CD1c-positive myeloid dendritic cell (primary cell): ENCODE measurements at regions not wholly inside any gene's neighbourhood (a gene's known extent, or its start where the extent isn't known, plus 50 kb on each side); places are given as distances from the start of the nearest gene placed in this dataset.

Experiments used
- DNase-seq: peaks from one replicate; pipeline ENCODE4 v3.0.0-alpha.2; 2016; ENCODE audit errors: extremely low spot score

- no peak for DNase-seq
Measured at GRCh38 chr4:71156616-71157015, 163.2 kb downstream of the DCK start.

DNA sequence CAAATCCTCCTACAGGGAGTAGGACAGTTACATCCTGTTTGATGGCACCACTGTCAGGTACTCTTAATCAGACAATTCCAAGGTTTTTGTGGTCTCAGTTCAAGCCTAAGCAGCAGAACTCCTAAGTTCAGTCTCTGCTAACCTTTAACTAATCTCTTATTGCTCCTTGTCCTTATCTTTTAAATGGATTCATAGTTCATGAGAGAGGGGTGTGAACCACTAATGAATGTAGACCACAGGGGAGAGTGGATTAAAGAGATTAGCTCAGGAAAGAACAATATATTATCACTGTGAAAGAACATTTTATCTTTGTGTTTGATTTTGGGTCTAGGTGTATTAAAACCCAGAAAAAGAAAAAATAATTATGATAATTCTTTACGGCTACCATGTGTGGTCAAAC, 168.9 kb downstream of the DCK start:
- DNase-seq, result no peak

DNA sequence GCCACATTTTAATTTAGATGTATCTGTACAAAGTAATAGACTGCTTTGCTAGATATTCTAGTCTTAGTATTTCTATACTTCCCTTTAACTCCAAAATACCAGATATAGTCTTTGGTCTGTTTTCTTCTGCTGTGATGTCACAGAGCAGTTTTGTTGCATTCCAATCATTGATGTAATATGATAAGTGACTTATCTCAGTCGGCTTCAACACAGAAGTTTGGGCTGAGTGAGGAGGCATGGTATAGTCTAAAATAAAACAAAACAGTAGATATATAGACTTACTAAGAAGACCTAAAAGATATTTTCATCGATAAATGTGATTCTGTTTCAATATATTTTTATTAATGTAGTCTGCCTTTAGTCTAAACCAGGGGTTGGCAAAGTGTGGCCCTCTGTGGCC, 169.9 kb downstream of the DCK start:
- DNase-seq, result no peak

- DNase-seq, result no peak
Measured at GRCh38 chr4:71167083-71167482, 171.7 kb upstream of the SLC4A4 start.

DNA sequence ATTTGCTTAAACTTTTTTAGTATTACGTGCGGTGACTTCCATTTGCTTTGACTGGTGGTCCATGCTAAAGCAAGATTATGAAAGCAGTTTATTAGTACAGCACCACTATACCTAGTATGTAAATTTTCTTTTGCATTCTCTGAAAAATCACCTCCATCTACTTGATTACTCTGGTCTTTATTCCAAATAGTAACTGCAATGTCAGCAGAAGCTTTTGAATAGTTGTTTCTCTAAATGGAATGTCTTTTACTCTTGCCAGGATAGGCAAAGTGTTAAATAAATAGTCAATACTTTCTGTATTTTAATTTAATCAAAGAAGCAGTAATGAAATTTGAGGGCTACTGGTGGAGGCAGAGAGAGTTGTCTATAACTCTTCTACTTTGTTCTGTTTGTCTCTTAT, 167.2 kb upstream of the SLC4A4 start:
- DNase-seq, result no peak

GRCh38 chr4:71181332-71181731, 157.5 kb upstream of the SLC4A4 start:
- no peak for DNase-seq

GRCh38 chr4:71184195-71184781, 154.5 kb upstream of the SLC4A4 start:
- peak; percentile 60 for DNase-seq

- no peak for DNase-seq
Measured at GRCh38 chr4:71185037-71185436, 153.8 kb upstream of the SLC4A4 start.

DNA sequence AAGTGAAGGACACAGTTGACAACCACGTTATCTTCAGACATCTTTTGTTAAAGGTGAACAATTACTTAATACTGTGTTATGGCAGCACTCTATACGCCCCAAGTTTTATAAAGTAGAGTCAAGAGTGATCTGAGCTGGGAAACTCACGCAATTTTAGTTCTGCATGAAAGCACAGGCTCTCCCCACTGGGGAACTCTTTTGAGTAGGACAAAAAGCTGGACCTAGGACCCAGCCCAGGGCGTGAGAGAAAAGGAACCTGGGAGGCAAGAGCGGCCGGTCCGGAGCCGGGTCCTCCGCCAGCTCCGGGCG, 152.6 kb upstream of the SLC4A4 start:
- DNase-seq, result no peak

DNA sequence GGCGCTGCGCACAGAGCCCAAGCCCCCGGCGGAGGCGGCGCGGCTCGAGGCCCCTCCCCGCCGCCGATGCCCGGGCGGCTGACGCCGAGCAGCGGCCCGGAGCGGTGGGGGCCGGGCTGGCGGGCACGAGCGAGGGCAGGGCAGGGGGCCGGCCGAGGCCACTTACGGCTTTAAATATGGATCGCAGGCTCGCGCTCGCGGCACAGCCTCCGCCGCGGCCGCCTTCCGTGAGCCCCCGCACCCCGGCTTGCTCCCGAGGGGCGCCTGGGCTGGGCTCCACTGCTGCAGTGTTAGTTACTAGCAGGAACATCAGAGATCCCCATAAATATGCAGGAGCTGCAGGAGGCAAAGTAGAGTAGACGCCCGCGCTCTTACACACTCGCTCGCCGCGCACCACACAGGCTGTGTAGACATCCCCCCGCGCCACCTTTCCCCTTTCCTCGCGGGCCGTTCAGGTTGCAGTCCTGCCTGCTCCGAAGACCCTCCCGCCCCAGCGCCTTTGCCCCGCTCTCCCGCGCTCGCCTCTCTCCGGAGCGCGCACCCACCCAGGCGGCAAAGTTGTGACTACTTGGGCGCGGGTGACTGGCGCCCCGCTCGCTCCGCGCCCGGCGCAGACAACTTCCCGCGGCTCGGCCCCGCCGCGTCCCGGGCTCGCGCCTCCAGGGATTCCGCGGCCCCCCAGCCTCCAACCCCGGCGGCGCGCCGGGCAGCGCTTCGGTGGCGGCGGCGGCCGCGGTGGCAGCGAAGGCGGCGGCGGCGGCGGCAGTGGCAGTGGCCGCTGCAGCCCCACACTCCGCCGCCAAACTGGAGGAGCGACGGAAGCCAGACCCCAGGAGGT, 152.0 kb upstream of the SLC4A4 start:
- DNase-seq, result peak; percentile 9

DNA sequence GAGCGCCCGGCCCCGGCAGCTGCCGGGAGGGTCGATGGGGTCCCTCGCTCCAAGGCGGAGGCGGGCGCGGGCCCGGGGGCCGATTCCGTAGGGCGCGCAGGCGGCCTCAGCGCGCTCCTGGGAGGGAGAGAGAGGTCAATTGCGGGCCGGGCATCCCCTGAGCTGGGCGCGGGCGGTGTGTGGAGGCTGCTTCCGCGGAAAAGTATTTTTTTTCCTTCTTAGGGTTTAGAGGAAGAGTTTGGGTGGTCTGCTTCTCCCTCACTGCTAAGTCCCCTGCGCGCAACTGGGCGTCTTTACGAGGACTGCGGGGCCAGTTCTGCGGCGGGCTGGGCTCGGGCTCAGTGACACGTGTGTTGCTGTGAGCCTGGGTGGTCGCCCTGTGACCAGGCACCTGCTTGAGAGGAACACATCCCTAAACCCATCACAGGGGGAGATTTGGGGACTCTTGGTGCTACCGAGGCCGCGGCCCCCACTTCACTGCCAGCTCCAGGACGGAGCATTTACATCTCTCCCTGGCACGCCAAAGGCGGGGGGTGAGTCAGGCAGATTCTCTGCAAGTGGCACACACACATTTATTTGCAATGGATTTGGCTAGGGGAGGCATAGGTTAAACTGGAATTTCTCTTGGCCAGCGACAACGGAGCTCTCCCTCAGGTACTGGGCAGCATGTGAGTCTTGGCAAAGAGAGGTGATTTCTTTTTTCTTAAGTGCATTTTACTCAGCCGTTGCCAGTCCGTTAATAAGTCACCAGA, 151.2 kb upstream of the SLC4A4 start:
- DNase-seq, result no peak

DNA sequence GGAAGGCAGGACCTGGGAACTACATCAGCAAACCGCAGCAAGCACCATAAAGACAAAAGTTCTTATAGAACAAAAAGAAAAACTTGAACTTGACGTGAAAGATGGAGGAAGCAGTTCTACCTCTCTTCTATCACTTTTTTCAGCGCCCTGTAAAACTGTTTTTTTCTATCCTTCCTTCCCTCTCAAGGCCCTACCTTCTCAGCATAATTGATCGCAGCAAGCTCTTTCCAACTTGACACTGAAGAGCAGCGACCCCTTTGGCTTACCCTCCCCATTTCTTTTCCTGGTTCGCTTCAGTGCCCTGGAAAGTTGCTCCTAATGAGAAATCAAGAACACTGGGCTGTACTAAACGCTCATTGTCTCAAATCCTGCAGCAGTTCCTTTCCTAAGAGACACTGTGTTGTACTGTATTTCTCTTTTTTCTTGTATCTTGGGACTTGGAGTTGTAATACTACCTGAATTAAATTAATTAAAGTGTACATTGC, 150.6 kb upstream of the SLC4A4 start:
- no peak for DNase-seq

DNA sequence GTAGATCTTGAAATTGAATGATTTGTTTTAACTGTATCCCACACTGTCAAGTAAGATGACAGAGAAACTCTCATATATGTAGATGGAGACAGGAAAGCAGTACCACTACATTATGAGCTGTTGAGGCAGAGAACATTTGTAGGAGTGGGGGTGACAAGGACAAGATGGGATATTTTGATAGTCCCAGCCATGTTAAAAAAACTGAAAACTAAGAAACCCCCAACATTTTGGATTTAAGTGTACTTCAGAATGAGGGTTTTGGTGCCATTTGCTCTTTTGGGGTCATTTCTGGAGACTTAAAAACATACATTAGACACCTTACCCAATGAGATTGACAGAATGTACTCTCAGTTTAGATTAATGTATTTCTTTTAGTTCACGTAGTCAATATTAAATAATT, 149.9 kb upstream of the SLC4A4 start:
- DNase-seq, result no peak

- DNase-seq, result no peak
Measured at GRCh38 chr4:71189471-71189870, 149.3 kb upstream of the SLC4A4 start.

DNA sequence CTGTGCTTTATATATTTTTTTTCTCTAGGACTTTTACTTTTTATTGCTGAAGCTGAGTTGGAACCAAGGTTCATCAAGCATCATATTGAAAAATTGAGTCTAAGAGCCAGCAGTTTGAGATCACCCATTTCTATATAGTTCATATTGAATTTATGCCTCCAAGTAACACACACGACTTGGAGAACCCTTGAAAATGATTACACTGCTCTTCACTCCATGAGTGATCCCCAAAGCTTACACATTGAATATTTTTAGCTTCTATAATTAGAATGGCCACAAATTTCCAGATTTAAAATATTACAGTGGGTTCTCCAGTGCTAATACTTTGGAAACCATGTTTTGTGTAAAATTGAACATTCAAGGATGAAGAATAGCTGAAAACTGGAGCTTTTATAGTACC, 144.4 kb upstream of the SLC4A4 start:
- DNase-seq, result no peak

DNA sequence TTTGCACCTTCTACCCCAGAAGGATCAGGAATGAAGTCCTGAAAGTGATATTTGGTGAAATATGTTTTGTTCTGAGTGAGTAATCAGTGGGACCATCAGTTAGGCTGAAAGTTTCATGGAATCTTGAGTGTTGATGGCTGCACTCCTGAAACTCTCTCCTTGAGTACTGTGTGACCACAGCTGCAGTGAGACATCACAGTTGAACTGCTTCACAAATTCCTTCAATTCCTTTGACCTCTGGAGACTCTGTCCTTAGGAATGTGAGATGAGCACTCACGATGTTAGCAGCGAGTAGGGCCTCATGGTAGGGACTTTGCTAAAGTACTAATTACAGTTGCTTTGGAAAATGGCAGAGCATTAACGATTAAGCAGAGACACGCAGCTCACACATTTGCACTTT, 142.9 kb upstream of the SLC4A4 start:
- DNase-seq, result no peak

DNA sequence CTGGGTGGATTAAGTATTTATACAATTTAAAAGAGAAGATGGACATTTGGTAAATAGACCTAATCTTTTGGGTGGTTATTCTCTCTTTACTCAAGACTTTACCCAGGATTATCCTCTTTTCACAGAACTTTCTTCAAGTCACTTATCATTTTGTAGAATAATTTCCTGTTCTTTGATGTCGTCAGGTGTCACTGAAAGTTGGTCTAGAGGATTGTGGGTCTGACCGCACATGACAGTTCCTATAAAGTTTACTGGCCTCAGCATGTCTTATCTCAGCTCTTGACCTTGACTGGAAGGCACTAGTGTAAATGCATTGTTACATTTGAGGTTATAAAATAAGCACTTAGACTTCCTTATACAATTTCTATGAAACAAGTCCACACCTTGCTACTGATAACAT, 139.9 kb upstream of the SLC4A4 start:
- no peak for DNase-seq

DNA sequence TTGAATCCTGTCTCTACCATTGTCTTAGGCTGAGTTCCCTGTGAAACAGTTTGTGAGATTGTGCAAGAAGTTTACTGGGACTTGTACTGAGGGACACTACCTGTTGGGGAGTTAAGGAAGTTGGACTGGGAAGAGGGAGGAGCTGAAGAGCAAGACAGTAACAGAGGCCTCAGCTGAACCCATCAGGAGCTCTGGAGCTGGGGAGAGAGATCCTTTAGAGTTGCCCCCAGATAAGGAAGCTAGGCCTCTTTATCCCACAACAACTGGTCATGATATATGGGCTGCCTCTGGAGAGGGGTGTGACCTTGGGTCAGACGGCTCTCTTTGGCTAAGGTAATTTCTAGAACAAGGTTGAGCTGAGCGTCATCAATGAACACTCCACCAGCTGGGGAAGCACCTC, 137.8 kb upstream of the SLC4A4 start:
- DNase-seq, result no peak

DNA sequence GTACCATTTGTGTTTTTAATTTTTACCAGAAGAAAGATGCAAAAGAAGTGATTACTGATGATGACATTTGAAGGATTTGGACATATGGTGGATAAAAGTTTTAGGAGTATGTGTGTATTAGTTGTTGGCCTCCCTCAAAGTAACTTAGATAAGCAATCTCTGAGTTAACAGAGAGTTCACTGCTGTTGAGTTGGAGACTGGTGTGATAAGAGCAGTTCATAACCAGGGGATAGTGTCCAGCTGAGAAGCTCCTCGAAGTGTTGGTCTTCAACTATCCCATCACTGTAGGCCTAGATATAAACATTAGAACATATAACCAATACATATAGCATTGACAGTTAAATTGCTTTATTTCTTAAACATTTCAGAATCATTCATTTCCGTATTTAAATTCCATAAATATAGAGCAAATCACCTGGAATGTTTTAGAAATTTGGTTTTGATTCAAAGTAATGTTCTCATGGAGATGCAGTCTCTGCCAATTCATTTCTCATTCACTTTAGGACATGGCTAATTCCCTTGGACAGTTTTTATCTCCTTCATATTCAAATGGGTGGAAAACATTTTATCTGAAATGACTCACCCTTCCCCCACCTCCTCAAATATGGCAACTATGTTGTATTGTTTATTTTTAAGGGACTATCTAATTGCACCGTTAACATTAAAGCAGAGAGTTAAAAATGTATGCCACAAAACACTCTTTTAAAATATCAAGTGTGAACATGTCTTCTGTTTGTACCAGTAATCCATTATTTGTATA, 136.8 kb upstream of the SLC4A4 start:
- DNase-seq, result no peak

DNA sequence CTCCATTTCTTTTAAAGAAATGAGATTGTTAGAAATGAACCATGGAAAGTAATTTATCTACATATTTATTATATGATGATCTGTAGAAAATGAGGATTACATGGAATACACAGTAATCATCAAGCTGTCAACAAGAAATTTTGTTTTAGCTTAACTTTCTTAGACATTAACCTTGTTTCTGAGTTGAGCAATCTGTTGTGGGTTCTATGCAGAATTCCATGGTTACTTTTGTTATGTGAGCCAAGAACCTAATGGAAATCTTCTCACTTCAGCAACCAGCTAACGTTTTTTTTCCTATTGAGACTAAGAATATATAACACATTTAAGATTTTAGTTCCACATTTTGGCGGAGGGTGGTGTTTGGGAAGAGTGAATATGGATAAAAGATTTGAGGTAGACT, 136.1 kb upstream of the SLC4A4 start:
- DNase-seq, result no peak

DNA sequence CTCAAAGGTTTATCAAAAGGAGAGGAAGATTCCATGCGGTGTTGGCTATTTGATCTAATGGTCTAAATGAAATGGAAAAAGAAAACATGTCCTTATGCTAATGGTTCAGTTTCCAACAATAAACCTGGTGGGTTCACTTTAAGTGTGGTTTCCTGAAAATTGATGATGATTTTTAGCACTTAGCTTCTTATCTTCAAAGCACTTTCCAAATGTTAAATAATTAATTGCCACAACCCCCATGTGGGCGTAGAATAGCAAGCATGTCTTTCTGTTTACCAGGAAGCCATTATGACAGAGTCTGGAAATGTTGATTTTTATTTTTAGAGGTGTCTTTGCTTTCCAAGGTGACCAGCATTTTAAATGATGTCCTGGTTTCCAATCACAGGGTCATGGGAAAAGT, 134.8 kb upstream of the SLC4A4 start:
- DNase-seq, result no peak

DNA sequence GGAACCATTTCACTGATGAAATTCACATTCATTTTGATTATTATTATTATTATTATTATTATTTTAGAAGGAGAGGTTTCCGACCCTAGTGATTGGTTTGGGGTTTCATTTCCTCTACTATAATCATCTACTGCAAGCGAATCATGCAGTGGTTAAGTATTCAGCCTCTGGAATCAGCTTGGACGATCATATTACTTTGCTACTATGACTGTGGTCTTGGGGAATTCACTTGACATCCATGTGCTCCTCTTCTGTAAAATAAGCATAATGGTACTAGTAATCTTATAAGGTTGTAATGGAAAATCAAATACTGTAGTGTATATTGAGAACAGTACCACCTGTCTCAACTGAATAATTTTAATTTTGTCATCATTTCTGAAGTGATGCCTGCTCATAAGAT, 132.1 kb upstream of the SLC4A4 start:
- DNase-seq, result no peak
